ENCODE measurements at regions not wholly inside any gene's neighbourhood (a gene's known extent, or its start where the extent isn't known, plus 50 kb on each side); places are given as distances from the start of the nearest gene placed in this dataset.
A peak's percentile ranks its signal among the peaks of the same experiment; 100 is the strongest.

GRCh38 chr3:17935222-17935621 lies 192.8 kb upstream of the TBC1D5 start:
- no peak for DNase-seq (ENCODE audit: low read depth in 6 of 9, low spot score in 9 of 9)
- H3K9me3 ChIP-seq (ENCODE audit: control insufficient read depth in 2 of 2, insufficient read depth in 1 of 2, low read length in 1 of 2): peaks cover 0 to 4% of the 10 kb centered on the region in 2 donors

GRCh38 chr3:17932136-17932771 lies 189.8 kb upstream of the TBC1D5 start:
- Histone ChIP-seq H3K36me3 (ENCODE audit: control insufficient read depth in 2 of 2, insufficient read depth in 2 of 2, low read length in 1 of 2) (no peaks in the 10 kb centered on the region), H3K4me1 (ENCODE audit: control insufficient read depth in 2 of 2, insufficient read depth in 2 of 2, low read length in 2 of 2) (peaks cover 0 to 3% of the 10 kb centered on the region in 2 donors), H3K9me3 (ENCODE audit: control insufficient read depth in 2 of 2, insufficient read depth in 1 of 2, low read length in 1 of 2) (no peaks in the 10 kb centered on the region), H3K27ac (ENCODE audit: low read depth in 1 of 2, low read length in 1 of 2) (no peak overlapping the region), H3K27me3 (ENCODE audit: control insufficient read depth in 2 of 2, insufficient read depth in 1 of 2, low read length in 1 of 2) (no peaks in the 10 kb centered on the region), H3K4me3 (ENCODE audit: low read length in 2 of 2) (no peak overlapping the region)
- no peak for DNase-seq (ENCODE audit: low read depth in 6 of 9, low spot score in 9 of 9)
- 83% methylated on average over 2 of the region's 2 CpGs for WGBS

More at GRCh38 chr3:17935222-17935621, 192.8 kb upstream of the TBC1D5 start:
- Histone ChIP-seq H3K27me3 (ENCODE audit: control insufficient read depth in 2 of 2, insufficient read depth in 1 of 2, low read length in 1 of 2) (no peaks in the 10 kb centered on the region), H3K4me1 (ENCODE audit: control insufficient read depth in 2 of 2, insufficient read depth in 2 of 2, low read length in 2 of 2) (peaks cover 5 to 18% of the 10 kb centered on the region in 2 donors), H3K4me3 (ENCODE audit: low read length in 2 of 2) (no peak overlapping the region), H3K27ac (ENCODE audit: low read depth in 1 of 2, low read length in 1 of 2) (no peak overlapping the region), H3K36me3 (ENCODE audit: control insufficient read depth in 2 of 2, insufficient read depth in 2 of 2, low read length in 1 of 2) (no peaks in the 10 kb centered on the region)
- 90% methylated on average over 4 of the region's 4 CpGs for WGBS

GRCh38 chr3:17931131-17931530 lies 188.7 kb upstream of the TBC1D5 start:
- WGBS: 99% methylated on average over 1 of the region's 1 CpG
- Histone ChIP-seq H3K27me3 (ENCODE audit: control insufficient read depth in 2 of 2, insufficient read depth in 1 of 2, low read length in 1 of 2) (no peaks in the 10 kb centered on the region), H3K9me3 (ENCODE audit: control insufficient read depth in 2 of 2, insufficient read depth in 1 of 2, low read length in 1 of 2) (no peaks in the 10 kb centered on the region), H3K36me3 (ENCODE audit: control insufficient read depth in 2 of 2, insufficient read depth in 2 of 2, low read length in 1 of 2) (no peaks in the 10 kb centered on the region), H3K4me1 (ENCODE audit: control insufficient read depth in 2 of 2, insufficient read depth in 2 of 2, low read length in 2 of 2) (no peaks in the 10 kb centered on the region), H3K4me3 (ENCODE audit: low read length in 2 of 2) (no peak overlapping the region), H3K27ac (ENCODE audit: low read depth in 1 of 2, low read length in 1 of 2) (no peak overlapping the region)
- DNase-seq (ENCODE audit: low read depth in 6 of 9, low spot score in 9 of 9): no peak

GRCh38 chr3:17928502-17929145 lies 186.2 kb upstream of the TBC1D5 start:
- Histone ChIP-seq H3K27me3 (ENCODE audit: control insufficient read depth in 2 of 2, insufficient read depth in 1 of 2, low read length in 1 of 2) (no peaks in the 10 kb centered on the region), H3K4me1 (ENCODE audit: control insufficient read depth in 2 of 2, insufficient read depth in 2 of 2, low read length in 2 of 2) (no peaks in the 10 kb centered on the region), H3K4me3 (ENCODE audit: low read length in 2 of 2) (no peak overlapping the region), H3K36me3 (ENCODE audit: control insufficient read depth in 2 of 2, insufficient read depth in 2 of 2, low read length in 1 of 2) (no peaks in the 10 kb centered on the region), H3K9me3 (ENCODE audit: control insufficient read depth in 2 of 2, insufficient read depth in 1 of 2, low read length in 1 of 2) (no peaks in the 10 kb centered on the region), H3K27ac (ENCODE audit: low read depth in 1 of 2, low read length in 1 of 2) (no peak overlapping the region)
- WGBS: 95% methylated on average over 4 of the region's 4 CpGs
- DNase-seq (ENCODE audit: low read depth in 6 of 9, low spot score in 9 of 9): no peak

GRCh38 chr3:17927036-17927435 lies 184.6 kb upstream of the TBC1D5 start:
- no peaks in the 10 kb centered on the region for H3K4me1 ChIP-seq (ENCODE audit: control insufficient read depth in 2 of 2, insufficient read depth in 2 of 2, low read length in 2 of 2)
- no peak overlapping the region for H3K27ac ChIP-seq (ENCODE audit: low read depth in 1 of 2, low read length in 1 of 2)
- H3K27me3 ChIP-seq (ENCODE audit: control insufficient read depth in 2 of 2, insufficient read depth in 1 of 2, low read length in 1 of 2): no peaks in the 10 kb centered on the region
- no peaks in the 10 kb centered on the region for H3K9me3 ChIP-seq (ENCODE audit: control insufficient read depth in 2 of 2, insufficient read depth in 1 of 2, low read length in 1 of 2)
- no peak overlapping the region for H3K4me3 ChIP-seq (ENCODE audit: low read length in 2 of 2)
- no peaks in the 10 kb centered on the region for H3K36me3 ChIP-seq (ENCODE audit: control insufficient read depth in 2 of 2, insufficient read depth in 2 of 2, low read length in 1 of 2)
- DNase-seq (ENCODE audit: low read depth in 6 of 9, low spot score in 9 of 9): no peak
- WGBS: 97% methylated on average over 3 of the region's 3 CpGs

GRCh38 chr3:17915341-17915740 lies 172.9 kb upstream of the TBC1D5 start:
- WGBS: 93% methylated on average over 4 of the region's 4 CpGs
- Histone ChIP-seq H3K4me3 (ENCODE audit: low read length in 2 of 2) (no peak overlapping the region), H3K4me1 (ENCODE audit: control insufficient read depth in 2 of 2, insufficient read depth in 2 of 2, low read length in 2 of 2) (peaks cover 11 to 22% of the 10 kb centered on the region in 2 donors), H3K36me3 (ENCODE audit: control insufficient read depth in 2 of 2, insufficient read depth in 2 of 2, low read length in 1 of 2) (no peaks in the 10 kb centered on the region), H3K9me3 (ENCODE audit: control insufficient read depth in 2 of 2, insufficient read depth in 1 of 2, low read length in 1 of 2) (no peaks in the 10 kb centered on the region), H3K27me3 (ENCODE audit: control insufficient read depth in 2 of 2, insufficient read depth in 1 of 2, low read length in 1 of 2) (no peaks in the 10 kb centered on the region), H3K27ac (ENCODE audit: low read depth in 1 of 2, low read length in 1 of 2) (no peak overlapping the region)
- DNase-seq (ENCODE audit: low read depth in 6 of 9, low spot score in 9 of 9): no peak

- 9% methylated on average over 2 of the region's 2 CpGs for WGBS
Observed at GRCh38 chr3:17913359-17913758, 170.9 kb upstream of the TBC1D5 start.

GRCh38 chr3:17911986-17912760 lies 169.7 kb upstream of the TBC1D5 start:
- peaks cover 11 to 33% of the 10 kb centered on the region in 2 donors for H3K4me1 ChIP-seq (ENCODE audit: control insufficient read depth in 2 of 2, insufficient read depth in 2 of 2, low read length in 2 of 2)
- H3K27me3 ChIP-seq (ENCODE audit: control insufficient read depth in 2 of 2, insufficient read depth in 1 of 2, low read length in 1 of 2): no peaks in the 10 kb centered on the region
- no peaks in the 10 kb centered on the region for H3K9me3 ChIP-seq (ENCODE audit: control insufficient read depth in 2 of 2, insufficient read depth in 1 of 2, low read length in 1 of 2)
- no peak overlapping the region for H3K4me3 ChIP-seq (ENCODE audit: low read length in 2 of 2)
- H3K27ac ChIP-seq (ENCODE audit: low read depth in 1 of 2, low read length in 1 of 2): peak overlapping the region in 1 of 2 donors; percentile 14
- WGBS: 13% methylated on average over 8 of the region's 8 CpGs
- peak in 1 of 9 donors; percentile 34 for DNase-seq (ENCODE audit: low read depth in 6 of 9, low spot score in 9 of 9)
- no peaks in the 10 kb centered on the region for H3K36me3 ChIP-seq (ENCODE audit: control insufficient read depth in 2 of 2, insufficient read depth in 2 of 2, low read length in 1 of 2)

More at GRCh38 chr3:17913359-17913758, 170.9 kb upstream of the TBC1D5 start:
- Histone ChIP-seq H3K9me3 (ENCODE audit: control insufficient read depth in 2 of 2, insufficient read depth in 1 of 2, low read length in 1 of 2) (no peaks in the 10 kb centered on the region), H3K4me1 (ENCODE audit: control insufficient read depth in 2 of 2, insufficient read depth in 2 of 2, low read length in 2 of 2) (peaks cover 11 to 31% of the 10 kb centered on the region in 2 donors), H3K27me3 (ENCODE audit: control insufficient read depth in 2 of 2, insufficient read depth in 1 of 2, low read length in 1 of 2) (no peaks in the 10 kb centered on the region), H3K4me3 (ENCODE audit: low read length in 2 of 2) (no peak overlapping the region), H3K27ac (ENCODE audit: low read depth in 1 of 2, low read length in 1 of 2) (peak overlapping the region in 1 of 2 donors; percentile 6), H3K36me3 (ENCODE audit: control insufficient read depth in 2 of 2, insufficient read depth in 2 of 2, low read length in 1 of 2) (no peaks in the 10 kb centered on the region)
- DNase-seq (ENCODE audit: low read depth in 6 of 9, low spot score in 9 of 9): peak in 2 of 9 donors; percentile 24 to 58

GRCh38 chr3:17910922-17911321 lies 168.5 kb upstream of the TBC1D5 start:
- Histone ChIP-seq H3K9me3 (ENCODE audit: control insufficient read depth in 2 of 2, insufficient read depth in 1 of 2, low read length in 1 of 2) (no peaks in the 10 kb centered on the region), H3K27ac (ENCODE audit: low read depth in 1 of 2, low read length in 1 of 2) (no peak overlapping the region), H3K4me3 (ENCODE audit: low read length in 2 of 2) (no peak overlapping the region), H3K36me3 (ENCODE audit: control insufficient read depth in 2 of 2, insufficient read depth in 2 of 2, low read length in 1 of 2) (no peaks in the 10 kb centered on the region), H3K4me1 (ENCODE audit: control insufficient read depth in 2 of 2, insufficient read depth in 2 of 2, low read length in 2 of 2) (peaks cover 16 to 38% of the 10 kb centered on the region in 2 donors), H3K27me3 (ENCODE audit: control insufficient read depth in 2 of 2, insufficient read depth in 1 of 2, low read length in 1 of 2) (no peaks in the 10 kb centered on the region)
- no peak for DNase-seq (ENCODE audit: low read depth in 6 of 9, low spot score in 9 of 9)
- 51% methylated on average over 1 of the region's 1 CpG for WGBS

Measured in thymus (tissue), 11 donors.